GM12878 (cell line): ENCODE measurements at regions not wholly inside any gene's neighbourhood (a gene's known extent, or its start where the extent isn't known, plus 50 kb on each side); places are given as distances from the start of the nearest gene placed in this dataset.

ENCODE experiments used
- ATAC-seq: fragments of 200-7000 bp; cut with Tn5 transposase; 3 replicates; pipeline ENCODE4 v1.9.1; 2020; ENCODE audit warnings: mild to moderate bottlenecking, moderate library complexity
- BruUV-seq: library from RNA; stranded (reverse); fragments of 400-500 nt; replicated peaks from 2 replicates; lab custom pipeline; 2021; lab: Mats Ljungman, UMichigan
- CTCF ChIA-PET: fragments of 300-600 bp; sonication (Branson Sonifier 250); formaldehyde crosslinking; extraction: SDS; loops from one replicate; lab custom pipeline; 2021; ENCODE audit warnings: inconsistent platforms; lab: Yijun Ruan, JAX
- POLR2A ChIA-PET: fragments of 350-600 bp; formaldehyde crosslinking; extraction: SDS; loops from one replicate; lab custom pipeline; 2021; ENCODE audit warnings: inconsistent platforms; lab: Charles Lee
- RAD21 ChIA-PET: fragments of 300-600 bp; sonication (Branson Sonifier 250); formaldehyde crosslinking; loops from one replicate; lab custom pipeline; 2023; ENCODE audit warnings: antibody characterized with exemption; ENCODE audit not compliant: unreplicated experiment; lab: Charles Lee
- SMC1A ChIA-PET: fragments of 300-600 bp; sonication (Branson Sonifier 250); formaldehyde crosslinking; loops from one replicate; lab custom pipeline; 2023; ENCODE audit not compliant: unreplicated experiment, uncharacterized antibody; lab: Charles Lee
- DNase-seq: peaks from one replicate; pipeline ENCODE4 v3.0.0-alpha.2; 2011; ENCODE audit warnings: low read depth, low spot score
- FAIRE-seq: peaks from 3 replicates; lab custom pipeline; 2011; peaks lifted over from hg19 to GRCh38; lab: Jason Lieb, UNC
- H2AFZ ChIP-seq: 2 replicates; pipeline ENCODE4 v1.6.0; 2011; ENCODE audit warnings: low read depth, low read length, control low read depth; ENCODE audit not compliant: control insufficient read depth
- H3K27ac ChIP-seq: 2 replicates; pipeline ENCODE4 v1.5.1; 2011; ENCODE audit warnings: control low read depth; ENCODE audit not compliant: control insufficient read depth, insufficient read depth
- H3K27me3 ChIP-seq, 2 experiments: replicated peaks in 1 of 2; 2 replicates each; pipeline versions ENCODE4 v1.6.0 to v1.6.1; 2011; ENCODE audit warnings: low read length in 1 of 2; ENCODE audit not compliant: control insufficient read depth in 2 of 2, insufficient read depth in 2 of 2
- H3K36me3 ChIP-seq, 2 experiments: 2 replicates each; pipeline ENCODE4 v1.5.1; 2011; ENCODE audit warnings: low read length in 1 of 2; ENCODE audit not compliant: control insufficient read depth in 2 of 2, insufficient read depth in 2 of 2
- H3K4me1 ChIP-seq: 2 replicates; pipeline ENCODE4 v1.6.1; 2011; ENCODE audit warnings: mild to moderate bottlenecking, low read length, moderate library complexity, mixed read lengths; ENCODE audit not compliant: control insufficient read depth, insufficient read depth
- H3K4me2 ChIP-seq: 2 replicates; pipeline ENCODE4 v1.6.0; 2011; ENCODE audit warnings: control low read depth; ENCODE audit not compliant: control insufficient read depth, insufficient read depth
- H3K4me3 ChIP-seq: fragments of 200-600 bp; sonication (generic); 2 replicates; pipeline ENCODE4 v1.5.1; 2016
- H3K79me2 ChIP-seq: 2 replicates; pipeline ENCODE4 v1.6.0; 2011; ENCODE audit warnings: low read length; ENCODE audit not compliant: control insufficient read depth, insufficient read depth
- H3K9ac ChIP-seq: 2 replicates; pipeline ENCODE4 v1.8.0; 2011; ENCODE audit warnings: low read length, control low read depth, mixed read lengths; ENCODE audit not compliant: control insufficient read depth, insufficient read depth
- H3K9me3 ChIP-seq: replicated peaks from 3 replicates; pipeline ENCODE4 v1.5.1; 2011; ENCODE audit warnings: mild to moderate bottlenecking, low read length; ENCODE audit not compliant: control insufficient read depth, insufficient read depth
- H4K20me1 ChIP-seq: 2 replicates; pipeline ENCODE4 v1.6.0; 2011; ENCODE audit not compliant: control insufficient read depth, insufficient read depth
- BACH1 ChIP-seq: fragments of 450-650 bp; IDR thresholded peaks from 2 replicates; pipeline ENCODE4 v1.6.1; 2017; ENCODE audit warnings: mild to moderate bottlenecking, borderline replicate concordance
- CBX3 ChIP-seq: fragments of 200-600 bp; sonication (generic); IDR thresholded peaks from 2 replicates; pipeline ENCODE4 v1.6.1; 2016; ENCODE audit warnings: low read depth, borderline replicate concordance
- CHD2 ChIP-seq: IDR thresholded peaks from 2 replicates; pipeline ENCODE4 v1.6.1; 2011; ENCODE audit warnings: low read depth, low read length, improper control_type of control experiment, borderline replicate concordance
- CUX1 ChIP-seq: IDR thresholded peaks from 2 replicates; pipeline ENCODE4 v1.6.1; 2012; ENCODE audit warnings: improper control_type of control experiment, low read depth, low read length; ENCODE audit not compliant: insufficient replicate concordance
- IKZF1 ChIP-seq: fragments of 450-650 bp; conservative IDR thresholded peaks from 2 replicates; pipeline ENCODE4 v1.6.1; 2017; ENCODE audit warnings: antibody characterized with exemption, mild to moderate bottlenecking
- MYC ChIP-seq: IDR thresholded peaks from 2 replicates; pipeline ENCODE4 v1.6.1; 2011; ENCODE audit warnings: mild to moderate bottlenecking, low read length, moderate library complexity, inconsistent platforms; ENCODE audit not compliant: insufficient read depth, insufficient replicate concordance, insufficient read length, severe bottlenecking
- NFYA ChIP-seq: IDR thresholded peaks from 2 replicates; pipeline ENCODE4 v1.6.1; 2011; ENCODE audit warnings: low read depth, mild to moderate bottlenecking, low read length, improper control_type of control experiment, borderline replicate concordance
- PAX5 ChIP-seq: IDR thresholded peaks from 2 replicates; pipeline ENCODE4 v1.6.1; 2011; ENCODE audit warnings: low read depth, low read length, borderline replicate concordance
- ZNF622 ChIP-seq: fragments of 450-650 bp; IDR thresholded peaks from 2 replicates; pipeline ENCODE4 v1.6.1; 2017; ENCODE audit warnings: mild to moderate bottlenecking, inconsistent platforms
- whole genome bisulfite sequencing: methylation state at CpG from one replicate; pipeline ENCODE4 v1.1.6; 2016; ENCODE audit warnings: low lambda C conversion rate; ENCODE audit not compliant: insufficient replicate concordance, insufficient coverage; ENCODE audit errors: missing lambda C conversion rate; 5-methylcytosine and 5-hydroxymethylcytosine counted together
- in situ Hi-C: fragments of 300-500 bp; cut with MboI; formaldehyde crosslinking; loops from 9 replicates; pipeline ENCODE4 v1.14.3; 2018; ENCODE audit warnings: mixed read lengths
- intact Hi-C: fragments of 100-400 bp; cut with micrococcal nuclease; formaldehyde crosslinking; loops from one replicate; pipeline ENCODE4 v1.14.2; 2022; ENCODE audit not compliant: unreplicated experiment
- TF ChIP-seq, protein P1 (sequence below): IDR thresholded peaks from 2 replicates; pipeline ENCODE4 v1.6.1; 2012; ENCODE audit warnings: mild to moderate bottlenecking, low read depth, low read length
- TF ChIP-seq, protein P2 (sequence below): IDR thresholded peaks from 2 replicates; pipeline ENCODE4 v1.6.1; 2011; ENCODE audit warnings: mild to moderate bottlenecking, low read depth, low read length, moderate library complexity; ENCODE audit not compliant: insufficient replicate concordance

- H4K20me1 ChIP-seq: no peaks in the 10 kb centered on the region
- no peak overlapping the region for H2AFZ ChIP-seq
- no peaks in the 10 kb centered on the region for H3K79me2 ChIP-seq
- intact Hi-C loops: no loop called here
- in situ Hi-C loops: no loop called here
- H3K27ac ChIP-seq: no peak overlapping the region
- ChIA-PET CTCF (no interaction called here), POLR2A (no interaction called here), SMC1A (no interaction called here), RAD21 (no interaction called here)
- ATAC-seq (no peak), DNase-seq (no peak), FAIRE-seq (no peak)
- H3K4me2 ChIP-seq: no peak overlapping the region
- H3K9me3 ChIP-seq: no peaks in the 10 kb centered on the region
- H3K27me3 ChIP-seq: no peaks in the 10 kb centered on the region
- H3K36me3 ChIP-seq: no peaks in the 10 kb centered on the region
- TF ChIP-seq MYC (no peak), CHD2 (no peak), CBX3 (no peak), CUX1 (no peak), PAX5 (no peak), IKZF1 (no peak), BACH1 (no peak), NFYA (no peak), ZNF622 (no peak)
- TF ChIP-seq, protein P1, sequence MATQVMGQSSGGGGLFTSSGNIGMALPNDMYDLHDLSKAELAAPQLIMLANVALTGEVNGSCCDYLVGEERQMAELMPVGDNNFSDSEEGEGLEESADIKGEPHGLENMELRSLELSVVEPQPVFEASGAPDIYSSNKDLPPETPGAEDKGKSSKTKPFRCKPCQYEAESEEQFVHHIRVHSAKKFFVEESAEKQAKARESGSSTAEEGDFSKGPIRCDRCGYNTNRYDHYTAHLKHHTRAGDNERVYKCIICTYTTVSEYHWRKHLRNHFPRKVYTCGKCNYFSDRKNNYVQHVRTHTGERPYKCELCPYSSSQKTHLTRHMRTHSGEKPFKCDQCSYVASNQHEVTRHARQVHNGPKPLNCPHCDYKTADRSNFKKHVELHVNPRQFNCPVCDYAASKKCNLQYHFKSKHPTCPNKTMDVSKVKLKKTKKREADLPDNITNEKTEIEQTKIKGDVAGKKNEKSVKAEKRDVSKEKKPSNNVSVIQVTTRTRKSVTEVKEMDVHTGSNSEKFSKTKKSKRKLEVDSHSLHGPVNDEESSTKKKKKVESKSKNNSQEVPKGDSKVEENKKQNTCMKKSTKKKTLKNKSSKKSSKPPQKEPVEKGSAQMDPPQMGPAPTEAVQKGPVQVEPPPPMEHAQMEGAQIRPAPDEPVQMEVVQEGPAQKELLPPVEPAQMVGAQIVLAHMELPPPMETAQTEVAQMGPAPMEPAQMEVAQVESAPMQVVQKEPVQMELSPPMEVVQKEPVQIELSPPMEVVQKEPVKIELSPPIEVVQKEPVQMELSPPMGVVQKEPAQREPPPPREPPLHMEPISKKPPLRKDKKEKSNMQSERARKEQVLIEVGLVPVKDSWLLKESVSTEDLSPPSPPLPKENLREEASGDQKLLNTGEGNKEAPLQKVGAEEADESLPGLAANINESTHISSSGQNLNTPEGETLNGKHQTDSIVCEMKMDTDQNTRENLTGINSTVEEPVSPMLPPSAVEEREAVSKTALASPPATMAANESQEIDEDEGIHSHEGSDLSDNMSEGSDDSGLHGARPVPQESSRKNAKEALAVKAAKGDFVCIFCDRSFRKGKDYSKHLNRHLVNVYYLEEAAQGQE: no peak
- TF ChIP-seq, protein P2, sequence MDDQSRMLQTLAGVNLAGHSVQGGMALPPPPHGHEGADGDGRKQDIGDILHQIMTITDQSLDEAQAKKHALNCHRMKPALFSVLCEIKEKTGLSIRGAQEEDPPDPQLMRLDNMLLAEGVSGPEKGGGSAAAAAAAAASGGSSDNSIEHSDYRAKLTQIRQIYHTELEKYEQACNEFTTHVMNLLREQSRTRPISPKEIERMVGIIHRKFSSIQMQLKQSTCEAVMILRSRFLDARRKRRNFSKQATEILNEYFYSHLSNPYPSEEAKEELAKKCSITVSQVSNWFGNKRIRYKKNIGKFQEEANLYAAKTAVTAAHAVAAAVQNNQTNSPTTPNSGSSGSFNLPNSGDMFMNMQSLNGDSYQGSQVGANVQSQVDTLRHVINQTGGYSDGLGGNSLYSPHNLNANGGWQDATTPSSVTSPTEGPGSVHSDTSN: no peak
- WGBS: 52% methylated on average over 6 of the region's 6 CpGs
- no peak overlapping the region for H3K4me3 ChIP-seq
- H3K4me1 ChIP-seq: peaks cover 20% of the 10 kb centered on the region
- BruUV-seq: no TSS peak
- no peak overlapping the region for H3K9ac ChIP-seq
Measured at GRCh38 chr1:81543764-81544163, 257.0 kb upstream of the ADGRL2 start.
